ENCODE measurements at regions not wholly inside any gene's neighbourhood (a gene's known extent, or its start where the extent isn't known, plus 50 kb on each side); places are given as distances from the start of the nearest gene placed in this dataset.

DNA sequence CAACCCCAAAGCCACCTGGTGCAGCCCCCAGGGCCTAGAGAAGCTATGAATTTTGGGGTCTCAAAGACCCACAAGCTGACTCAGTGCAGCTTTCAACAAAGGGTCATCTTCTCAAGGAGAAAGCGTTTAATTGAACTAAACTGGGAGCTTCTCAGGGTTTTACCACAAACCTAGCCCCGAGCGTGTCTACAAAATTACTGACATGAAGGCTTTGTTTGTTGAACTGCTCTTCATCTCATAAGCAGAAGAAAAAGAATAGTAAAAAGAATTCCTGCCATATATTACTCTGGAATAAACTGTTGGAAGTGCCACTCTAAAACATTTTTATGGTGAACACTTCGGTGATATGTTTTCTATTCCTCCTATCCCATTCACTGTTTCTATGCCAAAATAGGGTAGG, 50.8 kb upstream of the INCENP start:
- DNase-seq (ENCODE audit: low read depth): no peak

DNA sequence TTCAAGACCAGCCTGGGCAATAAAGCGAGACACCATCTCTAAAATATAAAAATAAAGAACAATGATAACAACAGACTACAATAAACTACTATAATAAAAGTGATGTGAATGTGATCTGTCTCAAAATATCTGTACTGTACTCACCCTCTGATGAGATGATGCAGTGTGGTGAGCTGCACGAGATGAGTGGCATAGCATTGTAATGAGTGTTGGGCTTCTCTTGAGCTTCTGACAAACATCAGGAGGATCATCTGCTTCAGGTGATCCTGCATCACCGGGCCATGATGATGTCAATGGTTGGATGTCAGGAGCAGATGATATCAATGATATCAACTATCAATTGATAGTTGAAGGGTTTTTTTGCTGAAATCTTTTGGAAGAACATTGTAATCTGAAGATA, 52.4 kb upstream of the INCENP start:
- no peak for DNase-seq (ENCODE audit: low read depth)

DNA sequence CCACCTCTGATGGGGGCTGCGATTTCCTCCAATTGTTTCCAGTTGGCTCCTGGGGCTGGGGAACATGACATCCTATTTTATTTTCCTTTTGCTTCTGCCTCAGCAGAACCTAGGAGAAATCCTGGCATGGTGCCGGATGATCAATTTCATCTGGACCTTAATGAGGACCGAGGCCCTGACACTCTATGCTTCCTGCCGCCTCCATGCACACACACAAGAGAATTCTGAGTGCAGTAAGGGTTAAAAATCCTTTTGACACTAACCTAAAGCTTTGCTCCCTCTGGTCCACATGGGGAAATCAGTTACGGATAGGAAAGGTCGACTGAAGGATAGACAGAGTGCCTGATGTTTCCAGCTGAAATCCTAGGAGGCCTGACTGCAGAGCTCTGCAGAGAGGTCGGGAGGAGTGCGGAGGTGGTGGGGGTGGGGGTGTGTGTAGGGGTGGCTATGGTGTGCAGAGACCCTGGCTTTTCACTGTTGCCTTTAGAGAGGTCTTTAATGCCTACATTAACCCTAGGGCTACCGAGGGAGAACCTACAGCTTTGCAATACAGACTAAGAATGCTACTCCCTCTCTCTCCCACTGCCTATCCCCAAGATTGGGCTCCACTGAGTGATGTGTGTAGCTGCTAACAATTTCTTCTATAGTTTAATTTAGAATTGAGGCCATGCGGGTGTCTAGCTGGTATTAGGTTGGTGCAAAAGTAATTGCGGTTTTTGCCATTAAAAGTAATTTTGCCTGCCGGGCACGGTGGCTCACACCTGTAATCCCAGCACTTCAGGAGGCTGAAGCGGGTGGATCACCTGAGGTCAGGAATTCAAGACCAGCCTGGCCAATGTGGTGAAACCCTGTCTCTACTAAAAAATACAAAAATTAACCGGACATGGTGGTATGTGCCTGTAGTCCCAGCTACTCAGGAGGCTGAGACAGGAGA, 53.6 kb upstream of the INCENP start:
- no peak for DNase-seq (ENCODE audit: low read depth)

DNA sequence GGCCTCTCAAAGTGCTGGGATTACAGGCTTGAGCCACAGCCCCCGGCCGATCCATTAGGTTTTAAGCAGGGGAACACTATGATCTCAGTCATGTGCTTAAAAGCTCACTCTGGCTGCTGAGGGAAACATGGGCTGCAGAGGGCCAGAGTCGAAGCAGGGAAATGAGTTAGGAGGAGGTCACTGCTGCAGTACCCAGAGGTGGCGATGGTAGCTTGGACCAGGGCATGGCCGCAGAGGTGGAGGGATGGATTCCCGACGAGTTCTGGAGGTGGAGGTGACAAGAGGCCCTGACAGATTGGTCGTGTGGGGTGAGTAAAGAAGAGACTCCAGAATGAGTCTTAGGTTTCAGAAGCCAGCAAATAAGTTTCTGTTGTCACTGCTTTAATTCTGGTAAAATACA, 54.4 kb upstream of the INCENP start:
- DNase-seq (ENCODE audit: low read depth): no peak

DNA sequence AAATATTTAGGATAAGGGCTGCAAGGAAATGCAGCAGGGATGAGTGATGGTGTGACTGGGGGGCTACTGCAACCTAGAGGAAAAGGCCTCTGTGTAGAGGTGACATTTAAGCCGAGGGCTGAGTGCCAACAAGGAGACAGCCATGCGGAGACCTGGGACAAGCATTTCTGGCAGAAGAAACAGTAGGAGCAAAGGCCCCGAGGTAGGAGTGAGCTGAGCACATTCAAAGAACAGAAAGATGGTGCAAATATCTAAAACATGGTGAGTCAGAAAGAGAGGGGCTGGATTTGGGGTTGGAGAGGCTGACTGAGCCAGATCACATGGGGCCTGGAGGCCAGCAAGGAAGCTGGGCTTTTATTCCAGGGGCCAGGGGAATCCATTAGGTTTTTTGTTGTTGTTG, 55.1 kb upstream of the INCENP start:
- DNase-seq (ENCODE audit: low read depth): no peak

DNA sequence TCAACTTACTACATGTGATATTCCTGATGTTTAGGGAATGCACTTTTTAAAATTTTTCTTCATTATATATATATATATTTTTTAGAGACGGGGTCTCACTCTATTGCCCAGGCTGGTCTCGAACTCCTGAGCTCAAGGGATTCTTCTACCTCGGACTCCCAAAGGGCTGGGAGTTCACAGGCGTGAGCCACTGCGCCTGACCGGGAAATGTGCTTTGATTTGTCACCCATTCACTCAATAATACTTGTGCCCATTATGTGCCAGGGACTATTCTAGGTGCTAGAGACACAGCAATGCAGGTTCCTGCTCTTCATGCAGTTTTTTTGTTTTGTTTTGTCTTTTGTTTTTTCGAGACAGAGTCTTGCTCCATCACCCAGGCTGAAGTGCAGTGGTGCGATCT, 56.1 kb upstream of the INCENP start:
- DNase-seq (ENCODE audit: low read depth): no peak

DNA sequence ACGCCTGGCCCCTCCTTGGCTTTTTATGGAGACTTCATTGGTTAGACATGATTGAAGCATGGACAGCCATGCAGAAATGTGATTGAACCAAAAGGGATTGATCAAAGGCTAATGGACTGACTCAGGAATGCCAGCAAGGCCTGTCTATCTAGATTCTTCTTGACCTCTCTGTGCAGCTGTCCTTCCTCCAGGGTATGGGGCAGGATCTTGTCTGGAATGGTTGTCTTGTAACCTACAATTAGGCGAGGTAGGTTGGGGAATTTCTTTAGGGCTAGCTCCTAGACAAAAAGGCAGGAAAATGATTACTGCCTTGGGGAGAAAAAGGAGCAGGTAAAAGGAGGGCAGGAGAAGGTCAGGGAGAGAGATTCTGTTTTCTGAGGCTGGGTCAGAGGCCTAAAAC, 59.6 kb upstream of the INCENP start:
- no peak for DNase-seq (ENCODE audit: low read depth)

DNA sequence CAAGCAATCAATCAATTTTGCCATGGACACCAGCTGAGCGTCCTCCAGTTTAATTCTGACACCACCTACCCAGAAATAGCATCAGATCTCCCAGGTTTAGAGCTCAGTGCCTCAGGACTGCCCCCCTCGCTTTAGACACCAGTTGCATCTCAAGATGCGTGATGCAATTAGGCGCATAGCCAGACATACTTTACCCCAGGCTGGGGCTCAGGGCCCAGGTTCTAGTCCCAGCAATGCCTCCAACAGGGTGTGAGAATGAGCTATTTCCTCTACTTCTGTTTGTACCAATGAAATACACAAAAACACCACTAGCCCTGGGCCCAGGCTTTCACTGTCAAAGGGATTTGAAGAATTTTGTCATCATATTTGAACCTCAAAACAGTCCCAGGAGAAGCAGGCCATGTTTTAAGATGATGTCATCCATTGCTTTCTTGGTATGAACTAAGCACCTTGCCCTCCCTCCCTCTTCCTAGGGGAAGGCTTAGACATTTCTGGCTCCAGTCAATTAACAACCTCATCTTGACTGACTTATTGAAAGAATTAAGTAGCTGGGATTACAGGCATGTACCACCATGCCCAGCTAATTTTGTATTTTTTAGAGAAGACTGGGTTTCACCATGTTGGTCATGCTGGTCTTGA, 61.5 kb upstream of the INCENP start:
- no peak for DNase-seq (ENCODE audit: low read depth)

DNA sequence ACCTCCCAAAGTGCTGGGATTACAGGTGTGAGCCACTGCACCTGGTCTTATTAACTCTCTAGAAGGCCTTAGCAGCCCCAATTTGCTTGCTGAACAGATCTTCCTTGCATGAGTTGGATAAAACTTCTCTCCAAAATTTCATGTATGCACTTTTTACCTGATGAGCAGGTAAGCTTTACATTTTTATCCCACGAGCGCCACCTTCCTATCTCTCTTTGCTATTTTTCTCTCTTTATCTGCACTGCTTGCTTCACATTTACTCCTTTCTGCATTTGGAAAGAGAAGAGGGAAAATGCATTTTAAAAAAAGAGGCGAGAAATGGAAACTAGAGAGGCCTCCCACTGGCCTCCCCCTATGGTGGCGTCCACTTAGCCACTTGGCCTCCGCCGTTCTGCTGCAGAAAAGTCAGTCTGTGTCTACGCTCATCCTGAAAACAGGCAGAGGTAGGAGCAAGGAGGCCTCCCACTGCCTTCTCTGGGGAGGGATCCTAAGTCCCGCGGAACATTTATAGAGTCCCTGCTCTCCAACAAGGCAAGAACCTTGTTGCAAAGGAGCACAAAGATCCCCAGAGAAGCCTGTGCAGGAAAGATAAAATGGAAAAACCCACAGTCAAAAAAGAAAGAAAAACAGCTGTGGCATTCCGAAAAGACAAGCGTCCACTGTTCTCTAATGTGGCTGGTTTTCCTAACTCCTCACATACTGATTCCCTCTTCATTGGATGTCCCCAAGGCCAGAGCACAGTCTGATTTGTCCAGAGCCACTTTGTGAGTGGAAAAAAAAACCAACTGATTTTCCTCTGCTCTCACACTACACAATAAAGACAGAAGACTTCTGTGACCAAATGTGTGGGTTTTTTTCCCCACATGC, 62.2 kb upstream of the INCENP start:
- DNase-seq (ENCODE audit: low read depth): no peak

DNA sequence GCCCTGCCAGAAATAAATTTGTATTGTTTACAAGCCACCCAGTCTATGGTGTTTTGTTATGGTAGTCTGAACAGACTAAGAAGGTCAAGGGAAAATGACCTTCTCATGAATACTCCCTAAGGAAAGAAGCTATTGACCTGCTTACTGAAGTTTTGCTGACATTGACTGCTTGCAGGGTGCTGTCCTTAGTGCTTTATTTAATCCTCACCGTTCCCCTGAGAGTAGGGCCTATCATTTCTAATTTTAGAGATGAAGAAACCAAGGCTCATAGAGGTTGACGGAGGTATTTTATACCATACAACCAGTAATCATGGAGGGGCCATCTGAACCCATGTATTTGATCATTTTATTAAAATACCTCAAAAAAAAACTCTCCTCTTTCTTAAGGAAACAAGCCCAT, 66.7 kb upstream of the INCENP start:
- DNase-seq (ENCODE audit: low read depth): no peak

DNA sequence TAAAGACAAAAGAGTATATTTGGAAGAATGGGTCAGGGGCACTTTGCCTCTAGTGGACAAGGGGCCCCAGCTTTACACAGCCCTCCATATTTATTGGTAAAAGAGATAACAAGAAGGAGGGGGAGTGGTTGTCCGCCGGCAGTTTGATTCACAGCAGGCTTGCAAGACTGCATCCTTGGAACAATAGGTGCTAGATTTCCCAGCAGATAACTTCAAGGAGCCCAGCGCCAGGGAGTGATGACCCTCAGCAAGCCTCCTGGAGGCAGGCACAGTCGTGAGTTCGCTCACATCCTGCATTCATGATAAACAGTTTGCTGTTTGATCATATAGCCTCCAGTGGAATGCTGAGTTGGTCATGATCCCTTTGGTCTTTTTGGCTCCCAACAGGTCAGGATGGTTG, 67.8 kb upstream of the INCENP start:
- DNase-seq (ENCODE audit: low read depth): no peak

DNA sequence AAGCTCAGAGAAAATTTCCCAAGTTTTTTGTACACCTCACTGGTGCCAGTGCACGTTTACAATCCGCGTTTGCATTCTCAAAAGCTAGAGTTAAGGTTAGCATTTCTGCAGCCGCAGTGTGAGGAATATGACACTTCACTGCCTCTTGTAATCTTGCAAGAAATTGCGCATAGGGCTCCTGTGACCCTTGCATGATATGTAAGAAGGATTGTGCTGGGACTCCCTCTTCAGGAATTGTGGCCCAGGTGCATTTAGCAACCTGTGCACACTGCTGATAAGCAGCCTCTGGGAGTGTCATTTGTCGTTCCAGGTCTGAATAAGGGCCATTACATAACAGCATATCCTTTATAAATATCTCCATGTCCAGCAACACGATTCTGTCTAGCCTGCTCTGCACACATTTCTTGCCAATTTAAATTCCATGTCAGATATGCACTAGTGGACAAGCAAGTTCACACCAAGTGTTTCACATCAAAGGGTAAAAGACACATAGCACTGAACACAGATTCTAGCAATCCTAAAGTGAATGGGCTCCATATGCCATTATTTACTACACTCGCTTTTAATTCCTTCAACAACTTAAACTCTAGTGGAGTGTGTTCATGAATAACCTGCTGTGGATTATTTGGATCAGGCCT, 69.2 kb upstream of the INCENP start:
- DNase-seq (ENCODE audit: low read depth): no peak

DNA sequence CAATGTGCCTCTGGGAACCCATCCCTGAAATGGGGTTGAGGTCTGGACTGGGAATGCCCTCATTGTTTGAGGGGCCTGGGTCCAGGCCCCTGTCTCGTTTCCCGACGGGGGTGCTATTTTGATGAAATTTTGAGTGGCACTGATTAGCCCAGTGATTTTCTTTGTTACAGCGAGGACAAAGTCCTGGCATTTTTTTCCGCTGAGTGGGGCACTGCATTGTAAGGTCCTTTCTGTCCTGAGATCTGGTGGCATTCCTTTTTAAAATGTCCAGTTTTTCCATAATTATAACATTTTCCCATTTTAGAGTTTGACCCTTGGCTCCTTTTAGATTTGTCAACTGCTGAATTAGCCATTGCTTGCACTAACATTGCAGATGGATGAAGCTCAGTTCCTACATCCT, 69.7 kb upstream of the INCENP start:
- no peak for DNase-seq (ENCODE audit: low read depth)

DNA sequence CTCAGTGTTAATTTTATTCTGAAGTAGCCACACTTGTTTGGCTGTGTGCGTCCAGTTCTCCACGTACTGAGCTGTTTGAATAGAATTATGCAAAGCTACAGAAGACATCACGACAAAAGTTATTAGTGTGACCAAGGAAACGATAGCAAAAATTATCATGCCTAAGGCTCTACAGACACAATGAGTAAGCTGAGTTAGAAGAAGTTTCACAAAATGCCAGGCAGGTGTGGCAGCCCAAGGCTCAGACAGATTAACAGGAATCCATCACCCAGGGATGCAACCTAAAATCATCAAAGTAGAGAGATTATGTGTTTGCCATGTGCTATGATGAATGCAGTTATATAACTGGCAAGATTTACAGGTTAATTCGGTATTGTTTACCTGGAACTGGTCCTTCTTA, 73.1 kb upstream of the INCENP start:
- DNase-seq (ENCODE audit: low read depth): no peak

DNA sequence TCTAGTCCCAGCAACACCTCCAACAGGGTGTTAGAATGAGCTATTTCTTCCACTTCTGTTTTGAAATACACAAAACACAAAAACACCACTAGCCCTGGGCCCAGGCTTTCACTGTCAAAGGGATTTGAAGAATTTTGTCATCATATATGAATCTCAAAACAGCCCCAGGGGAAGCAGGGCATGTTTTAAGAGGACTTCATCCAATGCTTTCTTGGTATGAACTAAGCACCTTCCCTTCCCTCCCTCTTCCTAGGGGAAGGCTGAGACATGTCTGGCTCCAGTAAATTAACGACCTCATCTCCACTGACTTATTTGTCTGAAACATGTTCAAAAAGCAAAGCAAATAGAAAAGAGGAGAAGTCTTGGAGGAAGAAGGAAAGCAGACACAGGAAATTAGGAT, 75.7 kb upstream of the INCENP start:
- DNase-seq (ENCODE audit: low read depth): no peak

DNA sequence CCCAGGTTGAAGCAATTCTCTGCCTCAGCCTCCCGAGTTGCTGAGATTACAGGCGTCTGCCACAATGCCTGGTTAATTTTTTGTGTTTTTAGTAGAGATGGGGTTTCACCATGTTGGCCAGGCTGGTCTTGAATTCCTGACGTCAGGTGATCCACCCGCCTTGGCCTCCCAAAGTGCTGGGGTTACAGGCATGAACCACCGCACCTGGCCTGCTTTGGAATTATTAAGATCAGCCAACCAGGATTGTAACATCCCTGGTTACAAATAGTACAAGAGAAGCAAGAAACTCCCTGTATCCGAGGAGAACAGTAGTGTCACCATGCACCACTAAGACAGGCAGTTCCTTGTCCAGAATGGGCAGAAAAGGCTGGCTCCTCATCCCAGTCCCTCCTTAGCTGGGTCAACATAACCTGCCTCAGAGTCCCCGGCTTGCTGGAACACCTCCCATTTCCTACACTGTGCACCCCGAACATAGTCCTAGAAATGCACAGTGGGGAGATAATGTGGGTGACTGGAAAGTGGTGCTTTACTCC, 77.2 kb upstream of the INCENP start:
- no peak for DNase-seq (ENCODE audit: low read depth)

DNA sequence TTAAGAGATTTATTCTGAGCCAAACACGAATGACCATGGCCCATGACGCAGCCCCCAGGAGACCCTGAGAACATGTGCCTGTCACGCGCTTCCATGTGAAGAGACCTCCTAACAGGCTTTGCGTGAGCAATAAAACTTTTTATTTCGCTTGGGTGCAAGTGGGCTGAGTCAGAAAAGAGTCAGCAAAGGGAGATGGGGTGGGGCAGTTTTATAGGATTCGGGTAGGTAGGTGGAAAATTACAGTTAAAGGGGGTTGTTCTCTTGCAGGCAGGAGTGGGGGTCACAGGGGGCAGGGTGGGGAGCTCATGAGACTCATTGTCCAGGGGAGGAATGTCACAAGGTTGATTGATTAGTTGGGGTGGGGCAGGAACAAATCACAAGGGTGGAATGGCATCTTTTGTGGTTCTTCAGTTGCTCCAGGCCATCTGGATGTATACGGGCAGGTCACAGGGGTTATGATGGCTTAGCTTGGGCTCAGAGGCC, 77.2 kb upstream of the FTH1 start:
- DNase-seq (ENCODE audit: low read depth): no peak

DNA sequence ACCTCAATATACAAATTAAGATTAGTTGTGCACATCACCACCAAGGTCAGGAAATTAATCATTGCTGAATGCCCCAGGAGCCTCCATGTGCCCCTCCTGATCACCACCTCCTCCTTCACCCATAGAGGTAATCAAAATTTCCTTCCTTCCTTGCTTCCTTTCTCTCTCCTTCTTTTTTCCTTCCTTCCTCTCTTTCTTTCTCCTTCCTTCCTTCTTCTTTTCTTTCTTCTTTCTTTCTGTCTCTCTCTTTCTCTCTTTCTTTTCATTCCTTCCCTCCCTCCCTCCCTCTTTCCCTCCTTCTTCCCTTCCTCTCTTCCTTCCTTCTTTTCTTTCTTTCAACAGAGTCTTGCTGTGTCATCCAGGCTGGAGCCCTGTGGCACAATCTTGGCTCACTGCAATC, 67.9 kb upstream of the FTH1 start:
- no peak for DNase-seq (ENCODE audit: low read depth)

DNA sequence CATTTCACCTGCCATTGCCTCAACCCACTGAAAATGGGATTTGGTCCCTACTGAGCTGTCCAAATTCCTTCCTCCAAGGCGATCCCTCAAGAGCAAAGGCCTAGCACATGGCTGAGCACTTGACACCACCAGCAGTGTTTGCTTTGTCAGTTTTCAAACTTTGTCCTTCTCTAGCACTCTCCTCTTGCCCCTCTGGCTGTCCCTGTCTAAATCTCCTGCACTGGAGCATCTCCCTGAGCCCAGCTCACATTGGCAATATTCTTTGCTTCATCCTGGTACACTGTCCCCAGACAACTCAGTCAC, 66.6 kb upstream of the FTH1 start:
- no peak for DNase-seq (ENCODE audit: low read depth)

DNA sequence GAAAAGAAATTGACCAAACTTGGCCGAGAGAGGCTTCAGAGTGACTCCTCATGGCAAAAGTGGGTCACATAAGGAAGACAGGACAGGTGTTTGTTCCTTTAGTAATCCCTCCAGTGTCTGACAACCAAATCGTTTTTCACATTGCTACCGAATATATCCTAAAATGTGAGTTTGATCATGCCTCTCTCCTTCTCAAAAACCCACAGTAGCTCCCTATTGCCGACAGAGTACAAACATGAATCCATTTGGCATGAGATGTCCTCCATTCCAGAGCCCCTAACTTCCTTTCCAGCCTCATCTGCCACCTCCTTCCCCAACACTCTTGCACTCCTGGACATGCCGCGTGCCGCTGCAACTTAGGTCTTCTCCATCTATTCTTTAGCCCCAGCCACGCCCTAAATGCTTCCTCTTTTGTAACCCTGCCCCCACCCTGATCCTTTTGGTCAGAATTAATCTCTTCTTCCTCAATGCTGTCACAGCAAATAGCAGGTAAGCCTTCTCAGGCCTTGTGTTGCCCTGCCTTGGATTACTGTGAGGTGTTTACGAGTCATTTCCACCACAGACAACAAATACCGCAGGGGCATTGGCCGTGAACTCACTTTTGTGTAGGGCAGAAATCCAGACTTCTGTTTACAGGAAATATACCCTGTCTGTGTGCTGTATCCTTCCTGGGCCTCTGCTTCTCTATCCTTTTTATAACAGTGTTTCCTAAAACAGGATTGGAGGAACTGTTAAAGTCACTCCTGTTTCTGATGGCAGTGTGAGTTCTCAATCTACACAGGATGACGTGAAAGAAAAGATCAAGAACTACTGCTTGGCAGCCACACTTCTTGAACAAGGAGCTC, 66.0 kb upstream of the FTH1 start:
- DNase-seq (ENCODE audit: low read depth): no peak

DNA sequence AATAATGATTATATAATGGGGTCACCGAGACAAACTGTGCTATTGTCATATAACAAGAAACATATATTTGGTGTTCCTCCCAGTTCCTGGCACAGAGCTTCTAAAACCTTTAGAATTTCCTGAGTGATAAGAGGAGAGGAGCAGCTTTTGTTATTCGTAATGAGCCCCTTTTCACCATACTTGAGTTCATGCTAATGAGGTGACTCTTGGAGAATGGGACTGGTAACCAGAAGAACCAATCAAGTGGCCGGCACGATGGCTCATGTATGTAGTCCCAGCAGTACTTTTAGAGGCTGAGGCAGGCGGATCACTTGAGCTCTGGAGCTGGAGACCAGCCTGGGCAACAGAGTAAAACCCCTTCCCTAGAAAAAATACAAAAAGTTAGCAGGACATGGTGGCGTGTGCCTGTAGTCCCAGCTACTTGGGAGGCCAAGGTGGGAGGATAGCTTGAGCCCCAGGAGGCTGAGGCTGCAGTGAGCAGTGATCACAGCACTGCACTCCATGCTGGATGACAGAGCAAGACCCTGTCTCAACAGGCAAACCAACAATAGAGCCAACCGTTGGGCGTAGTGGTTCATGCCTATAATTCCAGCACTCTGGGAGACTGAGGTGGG, 62.7 kb upstream of the FTH1 start:
- DNase-seq (ENCODE audit: low read depth): no peak

Measured in stimulated activated CD8-positive, alpha-beta memory T cell treated with anti-CD3 and anti-CD28 coated beads, Interleukin-4, amount 100 ng/mL, for 24 hours (primary cell).